Esophagus squamous epithelium (tissue), 4 donors: ENCODE measurements at regions not wholly inside any gene's neighbourhood (a gene's known extent, or its start where the extent isn't known, plus 50 kb on each side); places are given as distances from the start of the nearest gene placed in this dataset.

Experiments
- CTCF ChIP-seq, 6 experiments: fragments of 450-650 bp in 4 of 6; fragments of 200-600 bp in 2 of 6; sonication (generic) in 2 of 6; IDR thresholded peaks; one replicate each; pipeline ENCODE4 v1.5.1; 2016 to 2019; ENCODE audit warnings: antibody characterized with exemption in 6 of 6, mild to moderate bottlenecking in 4 of 6, moderate library complexity in 4 of 6
- POLR2A ChIP-seq, 4 donors: fragments of 450-650 bp; IDR thresholded peaks; one replicate each; pipeline ENCODE4 v1.6.1; 2017; ENCODE audit warnings: antibody characterized with exemption in 4 of 4, mild to moderate bottlenecking in 4 of 4, moderate library complexity in 3 of 4

GRCh38 chr5:103473725-103474124, 88.9 kb downstream of the NUDT12 start:
- TF ChIP-seq CTCF (IDR thresholded peaks at IDR 0.05): no peak
- TF ChIP-seq POLR2A (IDR thresholded peaks at IDR 0.05): no peak
